HG03571 (cell line): ENCODE measurements at regions not wholly inside any gene's neighbourhood (a gene's known extent, or its start where the extent isn't known, plus 50 kb on each side); places are given as distances from the start of the nearest gene placed in this dataset.

Source experiments
- ATAC-seq: cut with Tn5 transposase; IDR thresholded peaks from one replicate; pipeline ENCODE4 v1.9.1; 2021; ENCODE audit not compliant: unreplicated experiment

DNA sequence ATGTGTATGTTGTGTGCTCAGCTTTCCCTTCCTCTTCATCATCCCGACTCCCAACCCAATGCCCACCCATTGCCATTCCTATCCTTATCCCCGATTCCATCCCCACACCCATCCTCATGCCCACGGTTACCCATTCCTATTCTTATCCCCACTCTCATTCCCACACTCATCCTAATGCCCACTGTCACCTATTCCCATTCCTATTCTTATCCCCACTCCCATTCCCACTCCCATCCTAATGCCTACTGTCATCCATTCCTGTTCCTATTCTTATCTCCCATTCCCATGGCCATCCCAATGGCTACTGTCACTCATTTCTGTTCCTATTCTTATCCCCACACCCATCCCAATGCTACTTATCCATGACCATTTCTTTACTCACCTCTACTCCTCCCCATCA lies 254.1 kb downstream of the DHX35 start:
- no peak for ATAC-seq

DNA sequence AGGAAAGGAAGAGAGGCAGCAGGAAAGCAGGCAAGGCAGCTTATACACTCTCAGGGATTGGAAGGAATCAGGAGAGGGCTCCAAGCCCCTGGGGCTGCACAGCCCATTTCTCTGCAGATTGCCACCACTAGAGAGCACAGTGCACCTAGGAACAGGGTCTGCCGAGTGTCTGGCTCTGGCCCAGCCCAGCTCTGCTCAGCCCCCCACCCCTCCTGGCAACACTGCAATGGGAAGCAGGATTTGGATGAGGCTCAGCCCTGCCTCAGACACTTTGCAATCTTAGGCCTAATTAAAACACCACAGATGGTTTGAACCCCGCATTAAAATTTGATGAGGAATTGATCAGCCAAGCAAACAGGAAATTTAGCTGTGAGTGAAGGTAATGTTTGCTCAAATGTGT lies 252.7 kb downstream of the DHX35 start:
- no peak for ATAC-seq

DNA sequence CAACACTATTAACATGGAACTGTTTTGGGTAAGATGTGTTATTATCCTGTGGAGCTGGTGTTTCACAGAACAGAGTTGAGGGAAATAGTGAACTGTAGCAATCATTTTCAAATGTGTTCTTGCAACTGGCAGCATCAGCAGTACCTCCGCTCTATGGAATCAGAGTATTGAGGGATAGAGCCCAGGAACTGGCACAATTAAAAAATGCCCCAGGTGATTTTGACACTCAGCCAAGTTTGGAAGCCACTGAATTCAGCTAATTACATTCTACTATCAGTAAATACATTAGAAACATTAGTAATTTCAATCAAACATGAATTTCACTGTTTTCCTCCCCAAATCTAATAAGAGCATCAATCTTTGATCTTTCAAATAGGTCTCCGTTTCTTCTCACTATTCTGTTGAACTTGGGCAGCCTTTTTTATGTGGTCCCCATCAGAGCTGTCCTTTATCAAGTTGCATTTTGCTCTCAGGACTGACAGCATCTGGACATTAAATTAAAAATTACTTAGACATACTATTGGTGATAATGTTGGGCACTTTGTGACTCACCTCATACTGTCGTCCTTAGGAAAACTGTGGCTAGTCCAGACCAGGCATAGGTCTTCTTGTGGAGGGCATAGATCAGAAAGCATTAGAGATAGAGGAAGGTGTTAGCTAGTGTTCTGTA lies 251.5 kb downstream of the DHX35 start:
- no peak for ATAC-seq

GRCh38 chr20:39211060-39211748 lies 249.1 kb downstream of the DHX35 start:
- ATAC-seq, result no peak

GRCh38 chr20:39210341-39211036 lies 248.3 kb downstream of the DHX35 start:
- no peak for ATAC-seq

- no peak for ATAC-seq
Observed at GRCh38 chr20:39206899-39207564, 244.9 kb downstream of the DHX35 start.

GRCh38 chr20:39195582-39196021 lies 233.5 kb downstream of the DHX35 start:
- no peak for ATAC-seq

- no peak for ATAC-seq
Observed at GRCh38 chr20:39190666-39191570, 228.8 kb downstream of the DHX35 start.

DNA sequence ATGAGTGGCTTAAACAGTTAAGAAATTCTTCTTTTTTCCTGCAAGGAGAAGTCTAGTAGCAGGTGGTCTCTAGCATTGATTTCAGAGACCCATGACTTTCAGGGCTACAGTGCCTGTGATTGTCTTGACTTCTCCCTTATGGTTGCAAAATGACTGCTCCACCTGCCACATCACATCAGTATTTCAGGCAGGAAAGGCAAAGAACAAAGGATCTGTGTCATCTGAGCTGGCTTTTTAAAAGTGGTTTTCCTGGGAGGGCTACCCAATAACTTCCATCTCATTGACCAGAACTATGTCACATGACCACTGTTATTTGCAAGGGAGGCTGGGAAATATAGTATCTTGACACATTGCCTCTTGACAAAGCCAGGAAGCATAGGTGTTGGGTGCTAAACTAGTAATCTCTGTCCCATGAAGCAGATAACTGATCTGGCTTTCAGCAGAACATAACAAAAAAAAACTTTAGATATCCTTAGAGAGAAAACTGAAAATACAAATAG lies 226.2 kb downstream of the DHX35 start:
- ATAC-seq, result no peak

GRCh38 chr20:39181490-39181889 lies 219.3 kb downstream of the DHX35 start:
- no peak for ATAC-seq

- ATAC-seq, result no peak
Observed at GRCh38 chr20:39176457-39176856, 214.3 kb downstream of the DHX35 start.

DNA sequence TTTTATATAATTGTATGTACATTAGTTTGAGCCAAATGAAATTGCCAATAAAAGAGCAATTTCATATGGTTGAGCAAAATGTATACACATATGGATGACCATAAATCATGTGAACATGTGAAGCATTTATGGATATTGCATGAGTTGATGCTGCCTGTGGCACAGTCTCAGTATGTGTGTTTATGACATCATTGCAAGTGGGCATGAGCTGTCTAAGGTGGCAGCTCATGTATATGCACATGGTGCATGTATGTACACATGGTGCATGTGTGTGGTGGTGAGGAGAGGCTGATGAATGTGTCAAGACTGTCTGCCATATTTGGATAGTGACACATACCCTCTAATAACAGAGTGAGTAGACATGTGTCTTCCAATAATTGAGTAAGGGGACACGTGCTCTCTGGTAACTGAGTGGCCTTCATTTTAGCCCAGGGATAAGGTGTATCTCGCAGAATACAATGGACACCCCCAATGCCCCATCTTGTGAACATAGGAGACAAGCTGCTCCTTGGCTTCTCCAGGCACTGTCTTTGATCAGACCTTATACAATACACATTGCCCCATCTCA lies 208.8 kb downstream of the DHX35 start:
- ATAC-seq, result no peak

DNA sequence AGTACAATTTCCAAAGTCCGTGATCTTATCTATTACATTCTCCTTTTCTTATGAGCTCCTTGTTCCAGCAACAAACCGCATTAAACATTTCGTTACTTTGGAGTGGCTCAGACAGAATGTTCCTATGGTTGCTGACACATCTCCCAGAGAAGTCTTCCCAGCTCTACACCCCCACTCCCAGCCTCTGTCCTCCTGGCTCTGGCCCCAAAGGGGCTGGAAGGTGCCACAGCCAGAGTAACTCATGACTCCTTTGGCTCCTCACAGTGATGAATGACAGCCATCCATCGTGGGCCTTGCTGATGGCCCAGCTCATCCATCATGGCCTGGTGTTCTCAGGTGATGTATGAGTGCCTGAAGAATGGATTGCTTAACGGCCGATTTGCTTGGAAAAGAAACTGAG lies 203.0 kb downstream of the DHX35 start:
- ATAC-seq, result no peak

- ATAC-seq, result no peak
Observed at GRCh38 chr20:39164642-39165041, 202.5 kb downstream of the DHX35 start.

GRCh38 chr20:39163993-39164392 lies 201.8 kb downstream of the DHX35 start:
- ATAC-seq, result no peak

GRCh38 chr20:39161900-39162299 lies 199.8 kb downstream of the DHX35 start:
- ATAC-seq, result no peak

- ATAC-seq, result no peak
Observed at GRCh38 chr20:39155971-39156370, 193.8 kb downstream of the DHX35 start.

DNA sequence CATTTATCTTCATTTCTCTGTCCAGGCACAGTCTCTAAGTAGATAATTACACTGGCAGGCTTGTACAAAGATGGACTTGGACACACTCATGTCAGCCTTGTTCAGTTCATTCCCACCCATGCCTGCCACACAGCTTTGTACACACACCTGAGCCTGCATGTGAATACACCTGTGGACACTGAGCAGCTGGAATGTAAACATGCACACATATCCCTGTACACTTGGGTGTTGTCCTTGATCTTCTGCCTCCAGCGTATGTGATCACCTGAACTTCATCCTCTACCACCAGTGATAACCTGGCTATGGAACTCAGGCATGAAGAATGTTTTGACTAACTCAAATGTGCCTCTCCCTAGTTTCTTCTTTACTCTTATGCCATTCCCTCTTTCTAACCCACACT lies 190.6 kb downstream of the DHX35 start:
- no peak for ATAC-seq

DNA sequence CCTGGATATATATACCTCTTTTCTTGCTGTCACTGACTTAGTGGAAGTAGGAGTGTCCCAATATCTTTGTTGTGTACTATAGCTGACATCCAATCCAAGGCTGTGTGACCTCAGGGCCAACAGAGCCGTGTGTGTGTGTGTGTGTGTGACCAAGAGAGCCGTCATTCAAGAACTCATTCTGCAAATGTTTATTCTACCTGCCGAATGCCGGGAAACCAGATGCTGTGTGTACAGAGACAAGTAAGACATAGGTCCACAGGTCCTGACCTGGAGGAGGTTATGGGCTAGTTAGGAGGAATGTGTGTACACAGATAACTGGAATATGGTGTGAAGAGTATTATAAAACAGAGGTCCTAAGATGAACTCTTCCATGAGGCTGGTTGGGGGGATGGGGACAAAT lies 190.0 kb downstream of the DHX35 start:
- ATAC-seq, result no peak

DNA sequence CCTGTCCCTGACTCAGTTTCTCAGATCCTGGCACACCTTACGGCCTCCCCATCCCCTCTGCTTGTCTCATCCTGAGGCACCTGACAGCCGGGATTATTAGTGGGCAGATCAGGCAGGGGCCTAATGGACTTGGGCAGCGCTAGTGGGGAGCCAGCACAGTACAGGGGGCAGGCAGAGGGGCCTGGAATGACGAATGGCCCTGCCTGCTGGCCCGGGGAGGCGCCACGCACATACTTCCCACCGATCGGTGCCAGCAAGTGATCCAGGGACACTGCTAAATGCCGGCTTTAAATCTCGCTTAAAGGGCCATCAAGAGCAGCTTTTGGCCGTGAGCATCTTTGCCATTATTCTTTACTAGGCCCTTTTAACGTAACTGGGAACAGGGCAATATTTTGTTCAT lies 188.4 kb downstream of the DHX35 start:
- no peak for ATAC-seq
